Mesenchymal stem cell (in vitro differentiated cells and primary cell): ENCODE measurements at regions not wholly inside any gene's neighbourhood (a gene's known extent, or its start where the extent isn't known, plus 50 kb on each side); places are given as distances from the start of the nearest gene placed in this dataset.
"Not testable (repeated sequence)": the region's sequence is repeated elsewhere in the genome, so short reads cannot be mapped to it uniquely, and the experiment has no call there.

ENCODE experiments used
- DNase-seq: peaks from one replicate; pipeline ENCODE4 v3.0.0-alpha.2; 2013
- H2AFZ ChIP-seq: one replicate; pipeline ENCODE4 v1.6.1; 2013; ENCODE audit warnings: low read depth, mild to moderate bottlenecking, control low read depth, inconsistent platforms, low read length, moderate library complexity
- H2AK5ac ChIP-seq: 2 replicates; pipeline ENCODE4 v1.6.1; 2013; ENCODE audit warnings: low read length, moderate library complexity, mild to moderate bottlenecking, inconsistent platforms; ENCODE audit not compliant: severe bottlenecking
- H2BK120ac ChIP-seq: one replicate; pipeline ENCODE4 v1.6.1; 2013; ENCODE audit warnings: low read depth, mild to moderate bottlenecking, inconsistent platforms, low read length, moderate library complexity
- H2BK12ac ChIP-seq, 2 experiments: one replicate each; pipeline ENCODE4 v1.6.1; 2013; ENCODE audit warnings: inconsistent platforms in 2 of 2, low read length in 2 of 2, mild to moderate bottlenecking in 2 of 2, moderate library complexity in 2 of 2, control low read depth in 1 of 2
- H2BK15ac ChIP-seq: one replicate; pipeline ENCODE4 v1.6.1; 2013; ENCODE audit warnings: mild to moderate bottlenecking, low read depth, inconsistent platforms; ENCODE audit not compliant: poor library complexity, severe bottlenecking
- H2BK5ac ChIP-seq: 2 replicates; pipeline ENCODE4 v1.6.1; 2013; ENCODE audit warnings: low read depth, mild to moderate bottlenecking, low read length, control low read depth, inconsistent platforms; ENCODE audit not compliant: poor library complexity, severe bottlenecking
- H3K14ac ChIP-seq, 2 experiments: one replicate each; pipeline ENCODE4 v1.6.1; 2013; ENCODE audit warnings: inconsistent platforms in 2 of 2, low read length in 2 of 2, control low read depth in 1 of 2, mild to moderate bottlenecking in 1 of 2, moderate library complexity in 1 of 2
- H3K18ac ChIP-seq, 2 experiments: one replicate each; pipeline ENCODE4 v1.6.1; 2013; ENCODE audit warnings: inconsistent platforms in 2 of 2, low read length in 2 of 2, control low read depth in 1 of 2, low read depth in 1 of 2, mild to moderate bottlenecking in 1 of 2
- H3K23ac ChIP-seq, 2 experiments: one replicate each; pipeline ENCODE4 v1.6.1; 2013; ENCODE audit warnings: inconsistent platforms in 2 of 2, low read length in 2 of 2, mild to moderate bottlenecking in 2 of 2, moderate library complexity in 2 of 2, control low read depth in 1 of 2
- H3K27ac ChIP-seq: 2 replicates; pipeline ENCODE4 v1.5.1; 2013; ENCODE audit warnings: mild to moderate bottlenecking, moderate library complexity, low read length, control low read depth, inconsistent platforms; ENCODE audit not compliant: poor library complexity, severe bottlenecking
- H3K27me3 ChIP-seq, 2 experiments: 2 replicates each; pipeline versions ENCODE4 v1.6.1 to v1.7.0; 2013; ENCODE audit warnings: low read length in 2 of 2, mild to moderate bottlenecking in 2 of 2, moderate library complexity in 2 of 2, control low read depth in 1 of 2, inconsistent platforms in 1 of 2; ENCODE audit not compliant: control insufficient read depth in 1 of 2, insufficient read depth in 1 of 2
- H3K36me3 ChIP-seq, 2 experiments: 2 replicates each; pipeline versions ENCODE4 v1.6.1 to v1.7.0; 2013; ENCODE audit warnings: low read length in 2 of 2, control low read depth in 1 of 2, inconsistent platforms in 1 of 2, low read depth in 1 of 2, mild to moderate bottlenecking in 1 of 2; ENCODE audit not compliant: insufficient read depth in 2 of 2, control insufficient read depth in 1 of 2
- H3K4ac ChIP-seq, 2 experiments: one replicate each; pipeline ENCODE4 v1.6.1; 2013; ENCODE audit warnings: inconsistent platforms in 2 of 2, low read length in 2 of 2, mild to moderate bottlenecking in 2 of 2, moderate library complexity in 2 of 2, control low read depth in 1 of 2, low read depth in 1 of 2
- H3K4me1 ChIP-seq: 2 replicates; pipeline ENCODE4 v1.6.1; 2013; ENCODE audit warnings: low read depth, low read length, control low read depth; ENCODE audit not compliant: control insufficient read depth, insufficient read depth
- H3K4me2 ChIP-seq: 2 replicates; pipeline ENCODE4 v1.6.1; 2013; ENCODE audit warnings: low read length, mild to moderate bottlenecking, inconsistent platforms; ENCODE audit not compliant: poor library complexity, severe bottlenecking
- H3K4me3 ChIP-seq, 2 experiments: 2 replicates each; pipeline versions ENCODE4 v1.5.1 to v1.7.0; 2013; ENCODE audit warnings: low read length in 2 of 2, mild to moderate bottlenecking in 2 of 2, control low read depth in 1 of 2, low read depth in 1 of 2; ENCODE audit not compliant: insufficient read depth in 1 of 2
- H3K79me1 ChIP-seq: replicated peaks from 2 replicates; pipeline ENCODE4 v1.6.1; 2013; ENCODE audit warnings: mild to moderate bottlenecking, control low read depth, low read length, inconsistent platforms; ENCODE audit not compliant: poor library complexity, severe bottlenecking
- H3K9ac ChIP-seq: 2 replicates; pipeline ENCODE4 v1.7.0; 2013; ENCODE audit warnings: mild to moderate bottlenecking, low read length, moderate library complexity
- H3K9me3 ChIP-seq: 2 replicates; pipeline ENCODE4 v1.7.0; 2013; ENCODE audit warnings: mild to moderate bottlenecking, low read length; ENCODE audit not compliant: control insufficient read depth
- H4K8ac ChIP-seq: one replicate; pipeline ENCODE4 v1.6.1; 2013; ENCODE audit warnings: inconsistent platforms, mild to moderate bottlenecking, low read length, moderate library complexity
- H4K91ac ChIP-seq: one replicate; pipeline ENCODE4 v1.6.1; 2013; ENCODE audit warnings: mild to moderate bottlenecking, low read length, inconsistent platforms
- WGBS: methylation state at CpG from one replicate; pipeline ENCODE4 v1.1.7; 2013; ENCODE audit warnings: mixed read lengths; 5-methylcytosine and 5-hydroxymethylcytosine counted together

DNA sequence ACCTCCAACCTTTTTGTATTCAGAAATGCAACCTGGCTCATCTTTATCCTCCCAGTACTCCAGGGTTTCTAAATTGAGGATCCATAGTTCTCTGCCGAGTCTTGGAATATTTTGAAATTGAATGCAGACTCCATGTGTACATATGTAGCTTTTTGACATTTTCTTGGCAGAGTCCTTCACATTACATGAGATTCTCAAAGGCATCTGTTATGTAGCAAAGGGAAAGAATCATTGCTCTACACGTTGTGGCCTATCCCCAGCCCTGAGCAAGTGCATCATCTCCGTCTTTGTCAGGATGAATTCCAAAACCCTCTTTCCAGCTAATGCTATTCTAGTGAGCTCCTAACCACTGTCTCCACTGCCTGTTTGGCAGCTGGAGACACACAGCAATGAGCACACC, 742.9 kb downstream of the DHX35 start:
- no peaks in the 10 kb centered on the region for H3K36me3 ChIP-seq
- H3K4ac ChIP-seq, result no peak overlapping the region
- H3K4me3 ChIP-seq, result no peak overlapping the region
- H3K14ac ChIP-seq, result no peak overlapping the region
- no peak overlapping the region for H4K91ac ChIP-seq
- H3K9ac ChIP-seq, result no peak overlapping the region
- H4K8ac ChIP-seq, result no peak overlapping the region
- no peaks in the 10 kb centered on the region for H3K4me1 ChIP-seq
- no peak overlapping the region for H2AK5ac ChIP-seq
- no peaks in the 10 kb centered on the region for H3K9me3 ChIP-seq
- H2BK120ac ChIP-seq, result no peak overlapping the region
- WGBS, result 65% methylated on average over 3 of the region's 3 CpGs
- H3K79me1 ChIP-seq, result no peaks in the 10 kb centered on the region
- no peaks in the 10 kb centered on the region for H3K27me3 ChIP-seq
- no peak overlapping the region for H3K18ac ChIP-seq
- H2BK15ac ChIP-seq, result no peak overlapping the region
- no peak overlapping the region for H3K27ac ChIP-seq
- no peak overlapping the region for H2AFZ ChIP-seq
- no peak for DNase-seq
- no peak overlapping the region for H3K23ac ChIP-seq
- H2BK5ac ChIP-seq, result no peak overlapping the region
- H3K4me2 ChIP-seq, result no peak overlapping the region
- no peak overlapping the region for H2BK12ac ChIP-seq

- not testable (repeated sequence) for H3K79me1 ChIP-seq, H4K8ac ChIP-seq, H3K9me3 ChIP-seq, H2AFZ ChIP-seq, H2BK15ac ChIP-seq, H3K4ac ChIP-seq, H3K36me3 ChIP-seq, H3K4me3 ChIP-seq, H4K91ac ChIP-seq, H3K23ac ChIP-seq, H3K18ac ChIP-seq, H2BK12ac ChIP-seq, H3K27me3 ChIP-seq, H3K14ac ChIP-seq, H2BK5ac ChIP-seq, DNase-seq, H3K4me1 ChIP-seq, H3K27ac ChIP-seq, H3K9ac ChIP-seq, H2BK120ac ChIP-seq, H2AK5ac ChIP-seq, H3K4me2 ChIP-seq
- 100% methylated on average over 1 of the region's 3 CpGs for WGBS
These were observed 741.2 kb downstream of the DHX35 start for GRCh38 chr20:39703357-39703756.

- no peak overlapping the region for H3K4ac ChIP-seq
- no peak overlapping the region for H3K18ac ChIP-seq
- no peak overlapping the region for H3K4me3 ChIP-seq
- no peak overlapping the region for H3K9ac ChIP-seq
- no peak overlapping the region for H2AFZ ChIP-seq
- H3K27ac ChIP-seq, result no peak overlapping the region
- no peak overlapping the region for H2BK15ac ChIP-seq
- H4K8ac ChIP-seq, result no peak overlapping the region
- no peak overlapping the region for H3K4me2 ChIP-seq
- no peaks in the 10 kb centered on the region for H3K4me1 ChIP-seq
- H3K23ac ChIP-seq, result no peak overlapping the region
- H4K91ac ChIP-seq, result no peak overlapping the region
- no peak overlapping the region for H2BK12ac ChIP-seq
- H3K36me3 ChIP-seq, result no peaks in the 10 kb centered on the region
- no peak overlapping the region for H2BK5ac ChIP-seq
- H3K14ac ChIP-seq, result no peak overlapping the region
- no peaks in the 10 kb centered on the region for H3K9me3 ChIP-seq
- DNase-seq, result no peak
- no peaks in the 10 kb centered on the region for H3K27me3 ChIP-seq
- no peak overlapping the region for H2BK120ac ChIP-seq
- no peak overlapping the region for H2AK5ac ChIP-seq
- WGBS, result 73% methylated on average over 1 of the region's 1 CpG
- H3K79me1 ChIP-seq, result no peaks in the 10 kb centered on the region
These were observed 740.7 kb downstream of the DHX35 start for GRCh38 chr20:39702701-39703349.

- no peaks in the 10 kb centered on the region for H3K4me1 ChIP-seq
- H3K4me2 ChIP-seq, result no peak overlapping the region
- H3K9me3 ChIP-seq, result no peaks in the 10 kb centered on the region
- no peaks in the 10 kb centered on the region for H3K36me3 ChIP-seq
- H3K4me3 ChIP-seq, result no peak overlapping the region
- H2BK5ac ChIP-seq, result no peak overlapping the region
- H2AFZ ChIP-seq, result no peak overlapping the region
- H3K9ac ChIP-seq, result no peak overlapping the region
- H3K27ac ChIP-seq, result no peak overlapping the region
- no peak overlapping the region for H4K8ac ChIP-seq
- no peak for DNase-seq
- no peak overlapping the region for H3K14ac ChIP-seq
- no peaks in the 10 kb centered on the region for H3K27me3 ChIP-seq
- H3K23ac ChIP-seq, result no peak overlapping the region
- H3K4ac ChIP-seq, result no peak overlapping the region
- H3K79me1 ChIP-seq, result no peaks in the 10 kb centered on the region
- no peak overlapping the region for H3K18ac ChIP-seq
- no peak overlapping the region for H2BK12ac ChIP-seq
- no peak overlapping the region for H2AK5ac ChIP-seq
- H2BK120ac ChIP-seq, result no peak overlapping the region
- 82% methylated on average over 3 of the region's 3 CpGs for whole genome bisulfite sequencing
- no peak overlapping the region for H2BK15ac ChIP-seq
- H4K91ac ChIP-seq, result no peak overlapping the region
These were observed 738.4 kb downstream of the DHX35 start for GRCh38 chr20:39700528-39700927.
